Cerebellar nuclear complex (tissue), 1 donor: ENCODE measurements at regions not wholly inside any gene's neighbourhood (a gene's known extent, or its start where the extent isn't known, plus 50 kb on each side); places are given as distances from the start of the nearest gene placed in this dataset.

Experiments
- DNase-seq, 2 experiments: peaks; one replicate each; lab custom pipeline; 2025; lab: John Stamatoyannopoulos, UW

- DNase-seq: no peak
These were observed 209.2 kb upstream of the C14orf180 start for GRCh38 chr14:104370256-104370870.

- no peak for DNase-seq
These were observed 208.5 kb upstream of the C14orf180 start for GRCh38 chr14:104371031-104371430.

DNA sequence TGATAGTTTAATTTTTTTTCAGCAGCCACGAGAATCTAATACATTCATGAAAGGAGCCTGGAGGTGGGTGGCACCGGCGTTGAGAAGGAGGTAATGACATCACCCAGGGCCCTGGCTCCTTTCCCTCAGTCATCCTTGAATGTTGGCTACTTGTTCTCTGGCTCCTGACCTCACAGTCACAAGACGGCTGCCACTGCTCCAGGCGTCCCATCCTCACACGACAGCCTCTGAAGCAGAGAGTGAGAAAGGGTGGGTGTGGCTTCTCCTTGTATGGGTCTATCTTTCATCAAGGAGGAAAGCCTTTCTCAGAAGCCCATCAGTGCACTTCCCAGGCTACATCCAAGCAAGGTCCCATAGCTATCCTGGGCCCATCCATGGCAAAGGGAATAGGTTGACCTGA is 207.6 kb upstream of the C14orf180 start:
- DNase-seq: no peak

DNA sequence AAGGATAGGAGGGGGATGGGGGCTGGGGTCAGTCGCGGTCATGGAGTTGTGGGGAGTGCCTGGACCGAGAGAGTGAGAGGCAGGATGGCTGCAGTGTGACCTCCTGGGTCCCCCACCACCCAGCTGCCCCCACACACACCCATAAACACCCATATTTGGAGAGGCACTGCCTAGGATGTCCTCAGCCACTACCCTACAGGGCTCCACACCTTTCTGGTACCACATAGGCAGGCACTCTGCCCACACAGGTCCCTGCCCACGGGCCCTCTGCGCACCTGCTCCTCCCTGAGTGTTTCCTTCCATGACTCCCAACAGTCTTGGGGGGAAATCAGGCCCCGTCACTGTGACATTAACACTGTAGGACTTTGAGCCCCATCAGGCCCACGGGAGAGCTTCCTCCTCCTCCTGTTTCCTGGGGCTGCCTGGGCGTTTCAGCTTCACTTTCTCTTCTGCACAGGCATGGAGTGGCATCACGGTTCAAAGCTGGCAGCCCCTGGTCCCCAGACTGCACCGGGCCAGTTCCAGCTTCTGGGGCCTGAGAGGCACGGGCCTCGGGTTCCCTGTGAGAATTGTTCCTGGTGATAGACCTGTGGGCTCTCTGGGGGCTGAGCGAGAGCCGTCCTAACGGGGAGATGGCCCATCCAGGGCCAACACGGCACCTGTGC is 207.0 kb upstream of the C14orf180 start:
- DNase-seq: no peak

GRCh38 chr14:104373055-104373854 is 206.3 kb upstream of the C14orf180 start:
- DNase-seq: no peak

- no peak for DNase-seq
These were observed 205.5 kb upstream of the C14orf180 start for GRCh38 chr14:104373855-104374717.

DNA sequence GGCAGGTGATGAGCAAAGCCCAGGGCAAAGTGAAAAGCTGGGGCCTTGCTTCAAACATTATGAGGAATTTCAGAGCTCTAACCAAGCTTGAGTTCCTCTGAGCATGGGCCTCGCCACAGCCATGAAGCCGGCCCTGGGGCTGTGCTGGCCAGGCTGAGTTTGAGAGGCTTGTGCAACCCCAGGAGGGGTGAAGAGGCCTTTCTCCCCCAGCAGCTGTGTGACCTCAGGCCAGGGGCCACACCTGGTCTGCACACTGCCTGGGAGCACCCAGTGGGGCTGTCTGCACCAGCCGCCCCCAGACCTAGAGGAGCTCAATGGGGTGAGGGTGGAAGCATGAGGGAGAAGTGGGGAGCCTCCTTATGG is 204.9 kb upstream of the C14orf180 start:
- DNase-seq: no peak

DNA sequence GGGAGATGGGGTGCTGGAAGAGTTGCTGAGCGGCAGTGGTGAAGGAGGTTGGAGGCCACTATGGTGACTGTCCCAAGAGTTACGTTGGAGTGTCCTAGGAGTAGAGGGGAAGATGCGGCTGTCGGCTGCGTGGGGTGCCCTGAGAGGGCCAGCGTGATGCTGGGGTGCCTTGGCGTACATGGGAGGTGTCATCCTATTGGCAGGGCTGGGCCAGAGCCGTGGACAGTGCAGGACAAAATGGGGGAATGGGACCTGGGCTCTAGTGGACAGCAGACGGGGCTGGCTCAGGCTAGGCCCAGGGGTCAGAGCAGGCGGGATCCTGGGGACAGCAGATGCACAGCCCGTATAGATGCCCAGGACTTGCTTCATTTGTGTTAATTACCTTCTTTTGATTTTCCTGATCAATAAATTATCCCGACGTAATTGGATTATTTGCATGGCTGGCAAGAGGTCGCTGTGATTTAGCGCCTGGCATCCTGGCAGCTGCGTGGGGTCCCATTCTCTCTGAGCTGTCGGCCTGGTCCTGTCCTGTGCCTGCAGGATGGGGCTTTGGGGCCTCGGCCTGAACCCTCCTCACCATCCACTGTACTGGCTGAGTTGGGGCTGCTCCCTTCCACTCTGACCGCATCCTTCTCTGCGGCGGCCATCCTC is 203.9 kb upstream of the C14orf180 start:
- DNase-seq: no peak

- DNase-seq: no peak
These were observed 203.1 kb upstream of the C14orf180 start for GRCh38 chr14:104376202-104377140.

- no peak for DNase-seq
These were observed 202.3 kb upstream of the C14orf180 start for GRCh38 chr14:104377256-104377655.

GRCh38 chr14:104378698-104379113 is 200.9 kb upstream of the C14orf180 start:
- DNase-seq: no peak

- no peak for DNase-seq
These were observed 197.0 kb upstream of the C14orf180 start for GRCh38 chr14:104382361-104383087.

GRCh38 chr14:104383088-104383995 is 196.2 kb upstream of the C14orf180 start:
- DNase-seq: no peak

DNA sequence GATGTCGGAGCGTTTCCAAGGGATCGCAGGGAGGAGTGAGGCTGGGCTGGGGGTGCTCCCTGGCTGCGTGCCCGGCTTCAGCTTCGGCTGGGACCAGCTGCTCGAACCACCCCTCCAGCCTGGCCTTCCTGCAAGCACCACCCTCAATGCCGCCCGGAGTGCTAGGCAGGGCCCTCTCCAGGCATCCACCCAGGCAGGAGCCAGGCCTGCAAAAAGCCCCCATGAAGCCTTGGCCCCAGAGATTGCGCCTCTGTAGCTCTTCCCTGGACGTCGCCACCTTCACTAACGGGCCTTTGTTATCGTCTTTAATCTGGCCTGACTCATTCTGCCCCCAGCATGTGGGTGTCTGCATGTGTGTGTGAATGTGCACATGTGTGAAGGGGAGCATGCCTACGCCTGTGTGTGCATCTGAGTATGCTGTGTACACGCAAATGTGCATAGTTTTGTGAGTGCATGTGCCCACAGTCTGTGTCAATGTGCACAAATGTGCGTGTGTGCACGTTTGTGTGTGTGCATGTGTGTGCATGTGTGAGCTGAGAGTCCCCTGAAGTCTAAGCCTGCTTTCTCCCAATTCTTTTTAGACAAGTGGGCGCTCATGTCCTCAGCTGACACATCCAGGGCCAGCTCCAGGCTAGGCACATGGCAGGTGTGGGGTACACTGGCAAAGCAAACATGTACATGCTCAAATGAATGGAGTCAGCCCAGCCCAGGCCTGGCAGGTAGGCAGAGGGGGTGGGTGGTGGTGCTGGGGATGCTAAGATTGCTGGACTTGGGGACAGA is 195.4 kb upstream of the C14orf180 start:
- no peak for DNase-seq

DNA sequence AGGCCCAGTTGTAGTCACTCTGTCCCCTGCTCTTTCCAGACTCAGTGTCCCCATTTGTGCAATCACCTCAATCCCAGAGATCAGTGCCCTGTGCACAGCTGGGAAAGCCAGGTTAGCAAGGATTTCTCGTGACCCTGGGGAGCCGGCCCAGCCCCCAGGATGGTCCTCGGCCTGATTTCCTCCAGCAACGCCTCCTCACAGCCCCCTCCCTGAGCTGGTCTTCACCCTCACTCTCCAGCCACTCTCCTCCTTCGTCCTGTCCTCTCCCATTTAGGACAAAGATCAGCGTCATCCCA is 194.8 kb upstream of the C14orf180 start:
- DNase-seq: no peak

DNA sequence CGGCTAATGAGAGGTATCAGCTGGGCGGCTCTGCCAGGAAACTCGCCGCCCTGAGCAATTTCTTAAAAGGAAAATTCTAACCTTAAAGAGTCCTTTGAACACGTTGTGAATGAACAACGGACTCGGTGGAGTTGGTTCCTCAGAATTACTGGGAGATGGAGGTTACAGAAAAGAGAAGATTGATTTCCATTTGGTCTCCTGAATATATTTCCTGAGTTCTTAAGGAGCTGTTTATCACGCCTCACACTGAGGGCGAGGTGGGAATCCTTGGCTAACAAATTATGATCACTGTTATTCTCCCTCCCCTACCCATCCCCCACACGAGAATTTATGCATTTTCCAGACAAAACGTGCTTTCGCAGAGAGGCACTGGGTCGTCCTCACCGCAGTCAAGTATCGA is 194.5 kb upstream of the C14orf180 start:
- DNase-seq: no peak

- DNase-seq: no peak
These were observed 193.9 kb upstream of the C14orf180 start for GRCh38 chr14:104385531-104386101.
